Skin of body (tissue), 1 donor: ENCODE measurements at regions not wholly inside any gene's neighbourhood (a gene's known extent, or its start where the extent isn't known, plus 50 kb on each side); places are given as distances from the start of the nearest gene placed in this dataset.
A peak's percentile ranks its signal among the peaks of the same experiment; 100 is the strongest.

ENCODE experiments used
- DNase-seq: peaks from one replicate; lab custom pipeline; 2025; lab: John Stamatoyannopoulos, UW

DNA sequence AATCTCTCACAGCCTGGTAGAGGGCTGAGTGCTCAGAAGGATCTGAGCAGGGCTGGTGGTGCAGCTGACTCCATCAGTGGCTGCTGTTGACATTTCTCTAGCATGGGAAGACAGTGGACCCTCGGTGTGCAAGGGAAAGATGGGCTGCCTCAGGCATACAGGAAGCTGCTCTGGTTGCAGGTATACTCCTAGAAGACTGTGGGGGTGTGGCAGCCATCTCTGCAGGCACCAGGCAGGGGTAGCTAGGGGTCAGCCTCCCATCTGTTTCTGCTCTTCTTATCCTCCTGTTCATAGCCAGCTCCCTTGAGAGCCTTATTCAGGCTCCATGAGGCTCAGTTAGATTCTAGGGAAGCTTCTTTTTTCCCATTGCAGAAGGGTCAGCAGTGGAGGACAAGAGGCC is 475.5 kb downstream of the TSHZ3 start:
- DNase-seq, result no peak

DNA sequence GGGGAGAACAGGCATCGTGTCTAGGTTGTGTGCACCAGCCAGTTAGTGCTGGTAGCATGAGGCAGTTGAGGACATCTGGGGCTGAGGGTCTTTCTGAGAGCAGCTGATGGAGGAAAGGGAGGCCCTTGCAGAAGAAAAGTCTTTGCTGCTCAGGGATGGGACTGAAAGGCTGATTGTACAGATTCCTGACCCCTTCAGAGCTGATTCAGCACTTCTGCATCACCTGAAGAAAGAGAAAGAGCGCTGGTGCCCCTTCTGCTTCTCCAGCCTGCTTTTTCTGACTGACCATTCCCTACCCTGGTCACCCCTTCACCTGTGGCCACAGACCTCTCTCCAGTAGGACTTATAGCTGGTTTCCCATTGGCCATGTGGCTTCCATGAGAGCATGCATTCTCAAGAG is 476.2 kb downstream of the TSHZ3 start:
- DNase-seq, result no peak

DNA sequence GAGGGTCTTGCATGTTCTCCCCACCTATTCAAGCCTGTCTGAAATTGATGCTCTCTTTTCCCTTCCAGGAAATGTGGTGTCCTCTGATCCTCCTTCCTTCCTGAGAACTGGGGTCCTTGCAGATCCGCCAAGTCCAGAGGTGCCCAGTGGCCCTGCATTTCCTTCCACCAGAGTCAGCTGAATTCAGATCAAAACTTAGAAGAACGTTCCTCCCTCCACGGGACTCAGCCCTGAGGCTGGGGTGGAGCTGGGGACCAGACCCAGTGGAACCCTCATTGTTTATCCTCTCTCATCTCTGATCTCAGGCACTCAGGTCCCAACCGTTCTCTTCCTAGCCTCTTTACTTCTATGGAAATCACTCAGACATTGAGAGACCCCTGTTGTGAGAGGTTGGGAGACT is 477.3 kb downstream of the TSHZ3 start:
- no peak for DNase-seq

GRCh38 chr19:30870876-30871275 is 478.4 kb downstream of the TSHZ3 start:
- peak; percentile 44 for DNase-seq

- DNase-seq, result no peak
Measured at GRCh38 chr19:30865511-30865910, 483.7 kb downstream of the TSHZ3 start.

- DNase-seq, result no peak
Measured at GRCh38 chr19:30864391-30865215, 484.6 kb downstream of the TSHZ3 start.

- no peak for DNase-seq
Measured at GRCh38 chr19:30862876-30863275, 486.4 kb downstream of the TSHZ3 start.

DNA sequence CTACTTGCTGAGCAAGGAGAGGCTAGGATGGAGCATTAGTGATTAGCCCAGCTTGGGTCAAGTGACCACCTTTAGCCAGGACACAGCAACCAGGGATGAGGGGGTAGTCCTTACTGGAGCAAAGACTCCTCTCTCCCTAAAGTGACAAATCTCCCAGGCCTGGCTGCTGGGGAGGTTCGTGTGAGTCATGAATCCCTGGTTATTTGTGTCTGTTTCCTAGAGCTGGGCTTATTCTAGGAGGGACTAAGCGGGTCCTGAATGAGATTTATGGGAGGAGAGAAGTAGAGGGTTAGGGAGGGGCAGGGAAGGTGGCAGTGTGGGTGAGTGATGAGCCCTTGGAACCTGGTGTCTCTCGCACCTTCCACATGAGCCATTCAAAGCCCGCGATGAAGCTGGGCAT is 487.3 kb downstream of the TSHZ3 start:
- no peak for DNase-seq

GRCh38 chr19:30857966-30858490 is 485.8 kb downstream of the ZNF536 start:
- no peak for DNase-seq

DNA sequence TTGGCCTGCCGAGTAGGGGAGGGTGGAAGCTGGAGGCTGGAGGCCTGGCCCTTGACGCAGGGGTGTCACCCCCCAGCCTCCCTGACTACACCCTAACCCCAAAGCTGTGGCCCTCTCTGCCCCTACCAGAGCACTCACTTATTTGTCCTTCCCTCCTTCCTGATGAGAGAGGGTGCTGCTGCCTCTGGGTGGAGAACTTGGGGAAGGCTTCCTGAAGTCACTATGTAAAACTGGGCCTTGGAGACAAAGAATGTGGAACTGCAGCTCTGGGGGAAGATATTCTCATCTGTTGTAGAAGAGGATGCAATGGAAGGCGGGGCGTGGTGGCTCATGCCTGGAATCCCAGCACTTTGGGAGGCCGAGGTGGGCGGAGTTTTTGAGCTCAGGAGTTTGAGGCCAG is 485.2 kb downstream of the ZNF536 start:
- no peak for DNase-seq

- DNase-seq, result no peak
Measured at GRCh38 chr19:30856786-30857185, 484.6 kb downstream of the ZNF536 start.

DNA sequence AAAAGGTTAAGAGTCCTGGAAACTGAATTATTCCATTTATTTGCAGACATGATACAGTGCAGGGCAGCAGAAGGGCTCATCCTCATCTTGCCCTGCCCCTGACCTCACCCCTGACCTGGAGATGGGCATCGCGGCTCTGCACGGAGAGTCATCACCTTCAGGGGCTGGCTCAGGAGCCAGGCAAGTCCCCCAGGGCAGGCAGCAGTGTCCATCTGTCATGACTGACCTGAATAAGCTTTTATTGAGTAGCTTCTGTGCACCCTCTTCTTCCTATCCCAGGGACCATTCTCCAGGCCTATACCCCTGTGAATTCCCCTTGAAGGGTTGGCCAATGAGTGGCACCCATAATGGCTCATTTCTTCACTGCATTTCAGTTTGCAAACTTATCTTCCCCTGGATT is 484.2 kb downstream of the ZNF536 start:
- no peak for DNase-seq

- DNase-seq, result no peak
Measured at GRCh38 chr19:30855442-30855841, 483.3 kb downstream of the ZNF536 start.

DNA sequence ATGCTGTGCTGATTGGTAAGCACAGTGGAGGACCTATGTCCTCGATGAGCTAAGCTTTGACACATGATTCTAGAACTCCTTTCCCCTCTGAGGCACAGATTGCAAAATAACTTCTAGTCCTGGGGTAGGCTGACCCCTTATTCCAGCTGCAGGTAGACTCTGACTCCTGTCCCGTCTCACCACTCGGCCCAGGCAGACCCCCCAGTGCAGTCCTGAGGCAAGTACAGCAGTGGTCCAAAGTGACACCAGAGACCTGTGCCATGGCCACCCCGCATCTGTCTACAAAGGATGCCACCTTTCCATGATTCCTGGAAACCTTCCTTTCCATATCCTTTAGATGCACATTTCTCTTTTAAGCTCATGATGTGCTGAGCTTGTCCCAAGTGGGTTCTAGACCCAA is 482.5 kb downstream of the ZNF536 start:
- DNase-seq, result no peak

- no peak for DNase-seq
Measured at GRCh38 chr19:30854207-30854606, 482.0 kb downstream of the ZNF536 start.

DNA sequence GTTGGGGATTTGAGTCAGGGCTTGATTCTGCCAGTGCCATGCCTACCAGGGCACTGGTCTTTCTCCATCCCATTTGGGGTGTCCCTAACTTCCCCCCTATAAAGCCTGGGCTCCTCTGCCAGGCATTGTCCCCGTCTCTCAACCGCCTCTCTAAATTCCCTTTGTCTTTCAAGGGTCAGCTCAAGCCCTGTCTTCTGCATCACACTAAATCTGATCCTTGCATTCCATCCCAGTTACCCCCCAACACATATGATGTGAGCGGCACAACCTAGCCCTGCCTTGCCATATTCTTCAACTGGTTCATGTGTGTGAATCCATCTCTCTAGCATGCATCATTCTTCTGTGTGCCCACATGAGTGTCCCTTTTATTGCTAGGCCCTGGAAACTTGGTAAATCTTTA is 480.9 kb downstream of the ZNF536 start:
- DNase-seq, result no peak

GRCh38 chr19:30852168-30852567 is 480.0 kb downstream of the ZNF536 start:
- DNase-seq, result no peak

DNA sequence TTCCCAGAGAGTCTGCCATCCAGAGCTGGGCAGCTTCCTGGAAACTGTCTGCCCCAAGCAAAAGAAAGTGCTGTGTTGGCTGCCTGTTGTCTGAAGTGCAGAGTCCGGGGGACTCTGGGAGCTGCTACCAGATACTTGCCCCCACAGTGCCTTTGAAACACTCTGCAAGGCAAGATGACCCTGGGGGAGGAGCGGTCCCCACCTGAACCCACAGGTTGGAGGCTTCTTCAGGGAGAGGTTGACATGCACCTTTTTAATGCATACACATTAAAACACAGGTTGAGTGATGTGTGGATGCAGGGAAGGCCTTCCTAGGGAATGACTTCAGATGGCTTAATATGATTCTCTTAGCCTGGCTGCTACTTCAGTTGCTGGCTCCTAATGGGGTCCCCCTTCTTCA is 479.5 kb downstream of the ZNF536 start:
- DNase-seq, result no peak

GRCh38 chr19:30848636-30849425 is 476.6 kb downstream of the ZNF536 start:
- no peak for DNase-seq

GRCh38 chr19:30846102-30846501 is 473.9 kb downstream of the ZNF536 start:
- DNase-seq, result no peak

DNA sequence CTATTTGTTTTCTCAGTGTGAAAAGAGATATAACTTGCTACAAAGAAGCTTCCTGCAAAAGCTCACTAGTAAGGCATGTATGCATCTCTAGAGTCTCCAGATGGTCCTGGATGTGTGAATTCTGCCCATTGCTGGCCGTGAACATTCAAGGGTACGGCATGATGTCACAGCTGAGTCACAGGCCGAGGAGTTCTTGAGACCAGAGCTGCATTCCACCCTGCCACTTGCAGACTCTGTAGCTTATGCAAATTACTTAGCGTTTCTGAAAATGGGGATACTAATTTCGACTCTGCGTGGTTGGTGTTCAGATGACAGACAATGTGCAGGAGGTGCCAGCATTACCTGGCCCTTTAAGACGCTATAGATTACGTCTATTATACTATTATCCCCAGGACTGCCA is 470.7 kb downstream of the ZNF536 start:
- DNase-seq, result no peak

DNA sequence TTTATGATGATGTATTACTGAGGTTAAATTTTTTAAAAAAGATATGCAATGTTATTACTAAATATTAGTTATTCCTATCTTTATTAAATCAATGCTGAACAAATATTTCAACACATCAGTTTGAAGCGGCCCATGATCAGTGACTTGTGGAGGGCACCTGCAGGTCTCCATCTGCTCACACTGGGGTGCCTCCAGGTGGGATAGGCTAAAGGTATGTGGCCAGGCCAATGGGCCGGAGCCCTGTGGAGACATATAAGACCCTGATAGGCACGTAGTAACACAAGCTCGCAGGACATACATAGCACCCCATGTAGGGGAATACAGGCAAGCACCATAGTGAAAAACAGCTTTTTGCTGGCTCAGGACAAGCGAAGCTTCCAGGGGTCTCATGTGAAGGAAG is 469.8 kb downstream of the ZNF536 start:
- no peak for DNase-seq

DNA sequence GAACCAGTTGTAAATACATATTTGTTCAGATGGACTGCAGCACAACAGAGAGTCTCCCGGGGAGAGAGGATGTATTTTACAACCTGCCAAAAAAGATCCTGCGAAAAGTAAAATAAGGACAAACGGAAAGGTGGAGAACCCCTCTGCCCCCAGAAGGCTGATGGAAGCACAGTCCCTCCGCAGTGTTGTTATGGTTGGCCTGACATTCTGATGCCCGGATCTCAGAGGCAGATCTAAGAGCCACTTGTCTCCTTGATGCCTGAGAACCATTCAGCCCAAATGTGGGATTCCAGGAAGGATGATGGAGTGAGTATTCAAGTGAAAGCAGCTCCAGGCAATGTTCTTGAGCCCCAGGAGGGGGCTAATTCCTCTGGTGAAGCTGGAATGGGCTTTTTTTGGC is 458.7 kb downstream of the ZNF536 start:
- no peak for DNase-seq
